Endodermal cell (in vitro differentiated cells): ENCODE measurements at regions not wholly inside any gene's neighbourhood (a gene's known extent, or its start where the extent isn't known, plus 50 kb on each side); places are given as distances from the start of the nearest gene placed in this dataset.

Source experiments
- DNase-seq: peaks from one replicate; pipeline ENCODE4 v3.0.0-alpha.2; 2017
- H3K27ac ChIP-seq: 2 replicates; pipeline ENCODE4 v1.5.1; 2013; ENCODE audit warnings: mild to moderate bottlenecking, low read depth, low read length, moderate library complexity
- H3K27me3 ChIP-seq: 2 replicates; pipeline ENCODE4 v1.6.1; 2013; ENCODE audit warnings: mild to moderate bottlenecking, low read length, moderate library complexity; ENCODE audit not compliant: insufficient read depth, control insufficient read depth, poor library complexity, severe bottlenecking
- H3K36me3 ChIP-seq: 2 replicates; pipeline ENCODE4 v1.7.0; 2013; ENCODE audit warnings: mild to moderate bottlenecking, low read length, moderate library complexity; ENCODE audit not compliant: control insufficient read depth, insufficient read depth
- H3K4me1 ChIP-seq: one replicate; pipeline ENCODE4 v1.7.0; 2013; ENCODE audit warnings: low read length; ENCODE audit not compliant: control insufficient read depth, insufficient read depth
- H3K4me3 ChIP-seq: 2 replicates; pipeline ENCODE4 v1.5.1; 2013; ENCODE audit warnings: mild to moderate bottlenecking, low read length, moderate library complexity
- H3K9ac ChIP-seq: 2 replicates; pipeline ENCODE4 v1.6.1; 2013; ENCODE audit warnings: mild to moderate bottlenecking, low read length, moderate library complexity; ENCODE audit not compliant: poor library complexity, severe bottlenecking; ENCODE audit errors: extremely low read depth
- H3K9me3 ChIP-seq: 2 replicates; pipeline ENCODE4 v1.6.1; 2013; ENCODE audit warnings: mild to moderate bottlenecking, low read length, moderate library complexity; ENCODE audit not compliant: control insufficient read depth
- H3K27ac Mint-ChIP-seq: 2 replicates; pipeline ENCODE4 v1.8.0; 2020; ENCODE audit warnings: mixed read lengths
- H3K27me3 Mint-ChIP-seq: 2 replicates; pipeline ENCODE4 v1.8.0; 2021; ENCODE audit warnings: mild to moderate bottlenecking, mixed read lengths; ENCODE audit not compliant: insufficient read depth
- H3K36me3 Mint-ChIP-seq: 2 replicates; pipeline ENCODE4 v1.8.0; 2020; ENCODE audit warnings: low read depth, mixed read lengths
- H3K4me1 Mint-ChIP-seq: 2 replicates; pipeline ENCODE4 v1.8.0; 2020; ENCODE audit warnings: mixed read lengths
- H3K4me3 Mint-ChIP-seq: 2 replicates; pipeline ENCODE4 v1.8.0; 2020; ENCODE audit warnings: mild to moderate bottlenecking, moderate library complexity, mixed read lengths
- H3K9me3 Mint-ChIP-seq: 2 replicates; pipeline ENCODE4 v1.8.0; 2020; ENCODE audit warnings: mild to moderate bottlenecking, mixed read lengths
- WGBS, 2 experiments: methylation state at CpG; one replicate each; pipeline versions ENCODE4 v1.1.5 to v1.1.7; 2013; ENCODE audit warnings: missing lambda C conversion rate in 2 of 2, mixed read lengths in 1 of 2; ENCODE audit not compliant: insufficient coverage in 1 of 2, insufficient read length in 1 of 2; 5-methylcytosine and 5-hydroxymethylcytosine counted together
- TF ChIP-seq, protein P1 (sequence below): fragments of 200-600 bp; sonication (generic); conservative IDR thresholded peaks from 2 replicates; pipeline ENCODE4 v1.5.0; 2021; ENCODE audit warnings: antibody characterized with exemption, mild to moderate bottlenecking

DNA sequence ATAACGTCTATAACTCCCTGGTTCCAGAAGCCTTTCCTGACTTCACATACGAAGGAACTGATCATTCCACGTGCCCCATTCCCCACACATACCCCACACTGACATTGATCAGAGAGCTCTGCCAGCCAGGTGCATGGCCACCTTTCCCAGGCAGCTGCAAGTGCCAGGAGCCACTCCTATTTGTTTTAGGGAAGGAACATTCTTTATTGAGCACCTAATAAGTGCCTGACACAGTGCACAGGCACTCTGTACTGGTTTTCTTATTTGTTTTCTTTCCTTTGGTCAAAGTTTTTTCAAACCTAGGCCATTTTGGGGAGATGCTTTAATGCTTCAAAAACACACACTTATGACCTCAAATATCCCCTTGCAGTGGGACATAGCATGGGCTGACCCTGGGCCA is 50.0 kb downstream of the PITPNM2 start:
- no peak overlapping the region for H3K27ac Mint-ChIP-seq
- 94 to 100% methylated on average over 3 of the region's 3 CpGs for WGBS, 2 experiments
- peaks cover 50% of the 10 kb centered on the region for H3K4me1 Mint-ChIP-seq
- H3K27me3 Mint-ChIP-seq = no peaks in the 10 kb centered on the region
- Histone ChIP-seq H3K4me1 (peaks cover 13% of the 10 kb centered on the region), H3K27me3 (no peaks in the 10 kb centered on the region), H3K27ac (no peak overlapping the region), H3K4me3 (no peak overlapping the region), H3K36me3 (no peaks in the 10 kb centered on the region), H3K9ac (no peak overlapping the region), H3K9me3 (no peaks in the 10 kb centered on the region)
- H3K36me3 Mint-ChIP-seq = no peaks in the 10 kb centered on the region
- TF ChIP-seq, protein P1, sequence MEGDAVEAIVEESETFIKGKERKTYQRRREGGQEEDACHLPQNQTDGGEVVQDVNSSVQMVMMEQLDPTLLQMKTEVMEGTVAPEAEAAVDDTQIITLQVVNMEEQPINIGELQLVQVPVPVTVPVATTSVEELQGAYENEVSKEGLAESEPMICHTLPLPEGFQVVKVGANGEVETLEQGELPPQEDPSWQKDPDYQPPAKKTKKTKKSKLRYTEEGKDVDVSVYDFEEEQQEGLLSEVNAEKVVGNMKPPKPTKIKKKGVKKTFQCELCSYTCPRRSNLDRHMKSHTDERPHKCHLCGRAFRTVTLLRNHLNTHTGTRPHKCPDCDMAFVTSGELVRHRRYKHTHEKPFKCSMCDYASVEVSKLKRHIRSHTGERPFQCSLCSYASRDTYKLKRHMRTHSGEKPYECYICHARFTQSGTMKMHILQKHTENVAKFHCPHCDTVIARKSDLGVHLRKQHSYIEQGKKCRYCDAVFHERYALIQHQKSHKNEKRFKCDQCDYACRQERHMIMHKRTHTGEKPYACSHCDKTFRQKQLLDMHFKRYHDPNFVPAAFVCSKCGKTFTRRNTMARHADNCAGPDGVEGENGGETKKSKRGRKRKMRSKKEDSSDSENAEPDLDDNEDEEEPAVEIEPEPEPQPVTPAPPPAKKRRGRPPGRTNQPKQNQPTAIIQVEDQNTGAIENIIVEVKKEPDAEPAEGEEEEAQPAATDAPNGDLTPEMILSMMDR = no peak
- no peak overlapping the region for H3K4me3 Mint-ChIP-seq
- H3K9me3 Mint-ChIP-seq = no peaks in the 10 kb centered on the region
- DNase-seq = no peak

DNA sequence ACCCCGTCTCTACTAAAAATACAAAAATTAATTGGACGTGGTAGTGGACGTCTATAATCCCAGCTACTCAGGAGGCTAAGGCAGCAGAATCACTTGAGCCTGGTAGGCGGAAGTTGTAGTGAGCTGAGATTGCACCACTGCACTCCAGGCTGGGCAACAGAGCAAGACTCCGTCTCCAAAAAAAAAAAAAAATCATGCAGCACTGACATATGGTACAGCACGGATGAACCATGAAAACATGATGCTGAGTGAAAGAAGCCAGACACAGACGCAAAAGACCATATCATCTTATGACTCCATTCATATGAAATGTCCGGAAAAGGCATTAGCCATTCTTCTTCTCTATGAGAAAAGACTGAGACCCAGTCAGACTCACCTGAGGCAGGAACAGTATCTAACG is 50.4 kb downstream of the PITPNM2 start:
- Histone ChIP-seq H3K9me3 (no peaks in the 10 kb centered on the region), H3K4me1 (peaks cover 13% of the 10 kb centered on the region), H3K4me3 (no peak overlapping the region), H3K9ac (no peak overlapping the region), H3K27me3 (no peaks in the 10 kb centered on the region), H3K27ac (no peak overlapping the region), H3K36me3 (no peaks in the 10 kb centered on the region)
- H3K36me3 Mint-ChIP-seq = no peaks in the 10 kb centered on the region
- 90 to 93% methylated on average over 6 to 9 of the region's 9 CpGs for WGBS, 2 experiments
- H3K27me3 Mint-ChIP-seq = no peaks in the 10 kb centered on the region
- DNase-seq = no peak
- H3K9me3 Mint-ChIP-seq = no peaks in the 10 kb centered on the region
- TF ChIP-seq, protein P1 = no peak
- peaks cover 50% of the 10 kb centered on the region for H3K4me1 Mint-ChIP-seq
- no peak overlapping the region for H3K27ac Mint-ChIP-seq
- H3K4me3 Mint-ChIP-seq = no peak overlapping the region

DNA sequence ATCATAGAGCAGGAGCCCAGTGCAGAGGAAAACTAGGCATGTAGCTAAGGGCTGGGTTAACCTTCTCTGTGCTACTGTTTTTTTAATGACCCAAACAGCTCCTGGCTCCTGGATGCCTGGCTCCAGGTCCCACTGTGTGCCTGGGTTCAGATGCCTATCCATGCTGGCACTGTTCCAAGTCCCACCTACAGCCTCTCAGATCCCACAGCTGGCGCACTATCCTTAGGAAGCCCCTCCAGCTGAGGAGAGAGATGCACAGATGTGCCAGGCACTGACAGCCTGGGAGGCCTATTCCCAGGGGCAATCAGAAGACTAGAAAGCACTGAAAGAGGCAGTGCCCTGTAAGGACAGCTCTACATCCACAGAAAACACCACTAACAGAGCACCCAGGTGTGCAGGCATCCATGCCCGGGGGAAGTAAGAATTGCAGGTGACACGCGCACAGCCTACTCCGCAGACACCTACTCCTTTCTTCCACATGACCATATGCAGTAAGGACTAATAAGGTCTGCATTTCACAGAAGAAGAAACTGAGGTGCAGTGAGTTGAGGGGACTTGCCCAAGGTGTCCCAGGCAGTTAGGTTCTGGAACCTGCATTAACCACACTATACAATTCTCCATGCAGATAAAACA is 51.2 kb downstream of the PITPNM2 start:
- no peak overlapping the region for H3K4me3 Mint-ChIP-seq
- WGBS, 2 experiments = 97% methylated on average over 5 of the region's 5 CpGs; no CpG with 5 or more reads in 1 of the 2 experiments
- no peaks in the 10 kb centered on the region for H3K27me3 Mint-ChIP-seq
- no peaks in the 10 kb centered on the region for H3K9me3 ChIP-seq
- peaks cover 50% of the 10 kb centered on the region for H3K4me1 Mint-ChIP-seq
- H3K4me1 ChIP-seq = peaks cover 11% of the 10 kb centered on the region
- H3K27ac ChIP-seq = no peak overlapping the region
- no peaks in the 10 kb centered on the region for H3K9me3 Mint-ChIP-seq
- no peaks in the 10 kb centered on the region for H3K36me3 Mint-ChIP-seq
- no peaks in the 10 kb centered on the region for H3K27me3 ChIP-seq
- H3K4me3 ChIP-seq = no peak overlapping the region
- H3K36me3 ChIP-seq = no peaks in the 10 kb centered on the region
- DNase-seq = no peak
- TF ChIP-seq, protein P1 = no peak
- H3K9ac ChIP-seq = no peak overlapping the region
- no peak overlapping the region for H3K27ac Mint-ChIP-seq
